HEK293 (cell line): ENCODE measurements at regions not wholly inside any gene's neighbourhood (a gene's known extent, or its start where the extent isn't known, plus 50 kb on each side); places are given as distances from the start of the nearest gene placed in this dataset.
"Not testable (repeated sequence)": the region's sequence is repeated elsewhere in the genome, so short reads cannot be mapped to it uniquely, and the experiment has no call there.

Experiments used
- REST ChIP-seq: fragments of 450-650 bp; formaldehyde crosslinking; IDR thresholded peaks from 2 replicates; pipeline ENCODE4 v1.5.1; 2016; ENCODE audit warnings: missing biosample characterization, missing genetic modification characterization
- ZNF174 ChIP-seq: fragments of 450-650 bp; formaldehyde crosslinking; IDR thresholded peaks from 2 replicates; pipeline ENCODE4 v1.5.0; 2017; ENCODE audit warnings: missing biosample characterization, mild to moderate bottlenecking, missing genetic modification characterization

GRCh38 chr13:65490725-65491124 is 1739.4 kb downstream of the PCDH9 start:
- not testable (repeated sequence) for TF ChIP-seq REST, ZNF174 (tag by site-specific recombination)
